PC-3 (cell line): ENCODE measurements at regions not wholly inside any gene's neighbourhood (a gene's known extent, or its start where the extent isn't known, plus 50 kb on each side); places are given as distances from the start of the nearest gene placed in this dataset.

Source experiments
- ATAC-seq: fragments of 200-7000 bp; cut with Tn5 transposase; 2 replicates; pipeline ENCODE4 v1.9.1; 2020; ENCODE audit warnings: mild to moderate bottlenecking, moderate library complexity
- BruUV-seq: library from RNA; stranded (reverse); fragments of 400-500 nt; replicated peaks from 2 replicates; lab custom pipeline; 2021; lab: Mats Ljungman, UMichigan
- CTCF ChIA-PET: fragments of 300-600 bp; sonication (Branson Sonifier 250); formaldehyde crosslinking; loops from one replicate; lab custom pipeline; 2022; ENCODE audit warnings: antibody characterized with exemption; lab: Charles Lee
- POLR2A ChIA-PET: fragments of 300-600 bp; sonication (Branson Sonifier 250); formaldehyde crosslinking; loops from one replicate; lab custom pipeline; 2022; ENCODE audit warnings: antibody characterized with exemption; ENCODE audit not compliant: unreplicated experiment; lab: Charles Lee
- DNase-seq: peaks from one replicate; pipeline ENCODE4 v3.0.0-alpha.2; 2015
- H2AFZ ChIP-seq: fragments of 300-600 bp; sonication (generic); 2 replicates; pipeline ENCODE4 v1.6.0; 2016; ENCODE audit warnings: antibody characterized with exemption, low read length
- H3F3A ChIP-seq: fragments of 300-600 bp; sonication (generic); one replicate; pipeline ENCODE4 v1.6.0; 2017; ENCODE audit warnings: antibody characterized with exemption, low read length, control low read depth, mild to moderate bottlenecking; ENCODE audit not compliant: unreplicated experiment
- H3K27ac ChIP-seq: fragments of 300-600 bp; sonication (generic); 2 replicates; pipeline ENCODE4 v1.5.1; 2016; ENCODE audit warnings: mild to moderate bottlenecking, low read length
- H3K27me3 ChIP-seq: fragments of 300-600 bp; sonication (generic); 2 replicates; pipeline ENCODE4 v1.6.1; 2016; ENCODE audit warnings: low read length, mixed read lengths
- H3K36me3 ChIP-seq: fragments of 300-600 bp; sonication (generic); 2 replicates; pipeline ENCODE4 v1.6.1; 2016; ENCODE audit warnings: low read depth, mixed run types, low read length, mixed read lengths
- H3K4me1 ChIP-seq: fragments of 300-600 bp; sonication (generic); 2 replicates; pipeline ENCODE4 v1.5.1; 2016; ENCODE audit warnings: low read length; ENCODE audit not compliant: insufficient read depth
- H3K4me2 ChIP-seq: fragments of 300-600 bp; sonication (generic); 2 replicates; pipeline ENCODE4 v1.6.0; 2016; ENCODE audit warnings: low read length
- H3K4me3 ChIP-seq: fragments of 300-600 bp; sonication (generic); 2 replicates; pipeline ENCODE4 v1.5.1; 2016; ENCODE audit warnings: mild to moderate bottlenecking, low read length, mixed read lengths
- H3K79me2 ChIP-seq: fragments of 300-600 bp; sonication (generic); 2 replicates; pipeline ENCODE4 v1.6.1; 2017; ENCODE audit warnings: low read length, mixed read lengths
- H3K9ac ChIP-seq: fragments of 300-600 bp; sonication (generic); 2 replicates; pipeline ENCODE4 v1.6.0; 2016; ENCODE audit warnings: mild to moderate bottlenecking, low read length
- H3K9me2 ChIP-seq: fragments of 300-600 bp; sonication (generic); replicated peaks from 2 replicates; pipeline ENCODE4 v1.6.1; 2016; ENCODE audit warnings: mixed run types, low read length, mixed read lengths
- H3K9me3 ChIP-seq: fragments of 300-600 bp; sonication (generic); 2 replicates; pipeline ENCODE4 v1.6.1; 2016; ENCODE audit warnings: low read length, mixed read lengths
- H4K20me1 ChIP-seq: fragments of 300-600 bp; sonication (generic); 2 replicates; pipeline ENCODE4 v1.6.1; 2016; ENCODE audit warnings: low read length, mixed read lengths
- CTCF ChIP-seq: fragments of 300-600 bp; sonication (generic); conservative IDR thresholded peaks from 2 replicates; pipeline ENCODE4 v1.5.1; 2017; ENCODE audit warnings: antibody characterized with exemption, low read depth, mild to moderate bottlenecking, low read length
- EZH2 ChIP-seq: fragments of 300-600 bp; sonication (generic); IDR thresholded peaks from one replicate; pipeline ENCODE4 v1.6.1; 2017; ENCODE audit warnings: antibody characterized with exemption, mild to moderate bottlenecking, low read length; ENCODE audit not compliant: unreplicated experiment
- EZH2phosphoT487 ChIP-seq: fragments of 300-600 bp; sonication (generic); IDR thresholded peaks from 2 replicates; pipeline ENCODE4 v1.6.1; 2018; ENCODE audit warnings: mild to moderate bottlenecking, antibody characterized with exemption, low read length, borderline replicate concordance
- intact Hi-C: fragments of 100-400 bp; cut with micrococcal nuclease; formaldehyde crosslinking; loops from 2 replicates; pipeline ENCODE4 v1.9.0; 2023

GRCh38 chr16:54454616-54455015 is 168.0 kb upstream of the IRX3 start:
- intact Hi-C loops: no loop called here
- no peaks in the 10 kb centered on the region for H3K4me1 ChIP-seq
- no peaks in the 10 kb centered on the region for H3K79me2 ChIP-seq
- ChIA-PET POLR2A (no interaction called here), CTCF (no interaction called here)
- H3F3A ChIP-seq: no peaks in the 10 kb centered on the region
- H3K4me3 ChIP-seq: no peak overlapping the region
- H3K36me3 ChIP-seq: no peaks in the 10 kb centered on the region
- no peaks in the 10 kb centered on the region for H4K20me1 ChIP-seq
- no peak overlapping the region for H3K9ac ChIP-seq
- ATAC-seq (no peak), DNase-seq (no peak)
- no peak overlapping the region for H3K4me2 ChIP-seq
- H3K27me3 ChIP-seq: 0 out of 2 replicates have a peak, but pooled peaks cover 3% of the 10 kb centered on the region
- H3K9me2 ChIP-seq: no peaks in the 10 kb centered on the region
- H3K27ac ChIP-seq: no peak overlapping the region
- TF ChIP-seq CTCF: no peak
- no peak for TF ChIP-seq EZH2phosphoT487
- TF ChIP-seq EZH2: no peak
- no TSS peak for BruUV-seq
- H3K9me3 ChIP-seq: no peaks in the 10 kb centered on the region
- H2AFZ ChIP-seq: no peak overlapping the region

GRCh38 chr16:54453871-54454270 is 167.3 kb upstream of the IRX3 start:
- H3K4me2 ChIP-seq: no peak overlapping the region
- H3K9me2 ChIP-seq: no peaks in the 10 kb centered on the region
- H3K27me3 ChIP-seq: 0 out of 2 replicates have a peak, but pooled peaks cover 3% of the 10 kb centered on the region
- H3K4me1 ChIP-seq: no peaks in the 10 kb centered on the region
- H3K9me3 ChIP-seq: no peaks in the 10 kb centered on the region
- no peak overlapping the region for H3K4me3 ChIP-seq
- DNase-seq (no peak), ATAC-seq (no peak)
- intact Hi-C loops: no loop called here
- H2AFZ ChIP-seq: no peak overlapping the region
- H3K79me2 ChIP-seq: no peaks in the 10 kb centered on the region
- TF ChIP-seq EZH2phosphoT487: no peak
- TF ChIP-seq CTCF: no peak
- no peak for TF ChIP-seq EZH2
- H3F3A ChIP-seq: no peaks in the 10 kb centered on the region
- no peak overlapping the region for H3K9ac ChIP-seq
- ChIA-PET CTCF (no interaction called here), POLR2A (no interaction called here)
- H3K36me3 ChIP-seq: no peaks in the 10 kb centered on the region
- H3K27ac ChIP-seq: no peak overlapping the region
- no TSS peak for BruUV-seq
- H4K20me1 ChIP-seq: no peaks in the 10 kb centered on the region

GRCh38 chr16:54447576-54448440 is 161.2 kb upstream of the IRX3 start:
- Histone ChIP-seq H3K4me1 (no peaks in the 10 kb centered on the region; the same call in 1 of the 2 replicates), H4K20me1 (no peaks in the 10 kb centered on the region), H3K9ac (no peak overlapping the region), H3K9me3 (no peaks in the 10 kb centered on the region), H3K9me2 (no peaks in the 10 kb centered on the region), H3K79me2 (no peaks in the 10 kb centered on the region), H3F3A (no peaks in the 10 kb centered on the region), H3K4me2 (peak overlapping the region; percentile 34), H2AFZ (no peak overlapping the region), H3K27me3 (no peaks in the 10 kb centered on the region), H3K27ac (no peak overlapping the region), H3K4me3 (no peak overlapping the region), H3K36me3 (no peaks in the 10 kb centered on the region)
- no TSS peak for BruUV-seq
- no peak for TF ChIP-seq CTCF
- no peak for TF ChIP-seq EZH2phosphoT487
- TF ChIP-seq EZH2: no peak
- ChIA-PET POLR2A (no interaction called here), CTCF (no interaction called here)
- intact Hi-C loops: no loop called here
- no peak for ATAC-seq
- DNase-seq: peak; percentile 62
